Liver (tissue), 3 donors: ENCODE measurements at regions not wholly inside any gene's neighbourhood (a gene's known extent, or its start where the extent isn't known, plus 50 kb on each side); places are given as distances from the start of the nearest gene placed in this dataset.

Experiments used
- CTCF ChIP-seq: fragments of 150-350 bp; IDR thresholded peaks from 2 replicates; pipeline ENCODE4 v1.5.1; 2017; ENCODE audit warnings: improper control_type of control experiment, low read depth, low read length; ENCODE audit not compliant: missing input control
- EGR1 ChIP-seq, 2 donors: IDR thresholded peaks; 2 replicates each; pipeline ENCODE4 v1.6.1; 2016 to 2018; ENCODE audit warnings: antibody characterized with exemption in 2 of 2, low read depth in 2 of 2
- HNF4A ChIP-seq, 2 donors: conservative IDR thresholded peaks; 2 replicates each; pipeline ENCODE4 v1.6.1; 2016; ENCODE audit warnings: antibody characterized with exemption in 2 of 2, mild to moderate bottlenecking in 2 of 2
- RAD21 ChIP-seq, 2 donors: IDR thresholded peaks; 2 replicates each; pipeline ENCODE4 v1.6.1; 2016; ENCODE audit warnings: antibody characterized with exemption in 2 of 2, mild to moderate bottlenecking in 2 of 2
- TAF1 ChIP-seq: conservative IDR thresholded peaks from 2 replicates; pipeline ENCODE4 v1.6.1; 2016; ENCODE audit warnings: antibody characterized with exemption, mild to moderate bottlenecking
- ZBTB33 ChIP-seq: IDR thresholded peaks from 2 replicates; pipeline ENCODE4 v1.6.1; 2016; ENCODE audit warnings: antibody characterized with exemption
- TF ChIP-seq, protein P1 (sequence below): IDR thresholded peaks from 2 replicates; pipeline ENCODE4 v1.6.1; 2016; ENCODE audit warnings: antibody characterized with exemption
- donor health status: healthy.
- donor health status: healthy.

- TF ChIP-seq HNF4A (conservative IDR thresholded peaks at IDR 0.05), result no peak
- no peak for TF ChIP-seq CTCF
- TF ChIP-seq, protein P1, sequence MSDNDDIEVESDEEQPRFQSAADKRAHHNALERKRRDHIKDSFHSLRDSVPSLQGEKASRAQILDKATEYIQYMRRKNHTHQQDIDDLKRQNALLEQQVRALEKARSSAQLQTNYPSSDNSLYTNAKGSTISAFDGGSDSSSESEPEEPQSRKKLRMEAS, result no peak
- TF ChIP-seq RAD21 (IDR thresholded peaks at IDR 0.05), result no peak
- TF ChIP-seq ZBTB33, result no peak
- TF ChIP-seq TAF1, result no peak
- no peak for TF ChIP-seq EGR1 (IDR thresholded peaks at IDR 0.05; ENCODE audit: low read depth in 2 of 2)
These were observed 151.6 kb downstream of the NPIPB11 start for GRCh38 chr16:29254676-29255495.
